HG02588 (cell line): ENCODE measurements at regions not wholly inside any gene's neighbourhood (a gene's known extent, or its start where the extent isn't known, plus 50 kb on each side); places are given as distances from the start of the nearest gene placed in this dataset.
A peak's percentile ranks its signal among the peaks of the same experiment; 100 is the strongest.
"Not testable (repeated sequence)": the region's sequence is repeated elsewhere in the genome, so short reads cannot be mapped to it uniquely, and the experiment has no call there.

ENCODE experiments used
- ATAC-seq: cut with Tn5 transposase; IDR thresholded peaks from one replicate; pipeline ENCODE4 v1.9.1; 2021; ENCODE audit warnings: mild to moderate bottlenecking, moderate library complexity; ENCODE audit not compliant: unreplicated experiment

DNA sequence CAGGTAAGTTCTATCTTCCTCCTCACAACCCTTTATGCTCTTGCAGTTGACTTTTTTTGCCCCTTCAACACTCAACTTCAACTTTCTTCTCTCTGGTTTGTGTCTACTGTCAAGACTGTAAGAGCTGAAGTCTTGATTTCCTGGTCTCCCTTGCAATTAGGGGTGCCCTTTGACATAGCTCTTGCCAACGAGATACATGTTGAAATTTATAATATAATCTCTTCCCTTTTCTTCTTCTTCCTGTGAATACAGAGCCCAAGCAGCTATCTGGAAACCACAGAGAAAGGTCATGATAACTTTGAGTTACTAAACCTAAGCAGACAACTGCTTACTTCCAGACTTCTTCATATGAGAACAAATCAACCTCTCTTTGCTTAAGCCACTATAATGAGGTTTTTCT lies 163.5 kb downstream of the MC4R start:
- no peak for ATAC-seq

DNA sequence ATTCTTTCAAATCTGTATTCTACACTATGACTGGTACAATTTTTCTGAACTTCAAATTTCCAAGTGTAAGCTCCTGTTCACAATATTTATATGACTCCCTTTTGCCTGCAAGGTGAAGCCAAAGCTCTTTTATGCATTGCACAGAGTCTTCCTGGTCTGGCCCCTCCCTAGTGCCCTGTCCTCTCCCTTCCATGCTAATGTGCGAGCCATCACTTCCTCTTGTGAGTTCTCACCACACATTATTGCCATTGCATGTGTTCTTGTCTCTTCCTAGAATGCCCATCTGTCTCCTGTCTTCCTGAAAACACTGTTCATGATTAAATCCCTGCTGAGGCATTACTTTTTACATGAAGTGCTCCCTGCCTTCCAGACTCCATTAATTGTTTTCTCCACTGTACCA lies 169.9 kb downstream of the MC4R start:
- ATAC-seq = no peak

DNA sequence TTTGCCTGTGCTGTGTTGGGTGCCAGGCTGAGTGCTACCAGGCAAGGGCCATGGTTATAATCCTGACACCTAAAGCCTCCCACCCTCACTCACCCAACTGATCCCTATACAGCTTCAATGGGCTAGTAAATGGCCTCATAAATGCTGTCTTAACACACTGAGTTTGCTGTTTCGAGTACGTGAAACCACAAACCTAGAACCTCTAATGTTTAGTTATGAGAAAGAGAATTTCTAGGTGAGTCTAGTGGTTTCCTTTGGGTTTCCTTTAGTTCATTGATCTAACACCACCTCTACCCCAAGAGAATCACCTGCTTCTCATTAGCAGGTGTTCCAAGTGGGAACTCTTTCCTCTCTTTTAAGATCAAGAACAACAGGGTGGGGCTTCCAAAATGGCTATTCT lies 172.0 kb downstream of the MC4R start:
- ATAC-seq = no peak

DNA sequence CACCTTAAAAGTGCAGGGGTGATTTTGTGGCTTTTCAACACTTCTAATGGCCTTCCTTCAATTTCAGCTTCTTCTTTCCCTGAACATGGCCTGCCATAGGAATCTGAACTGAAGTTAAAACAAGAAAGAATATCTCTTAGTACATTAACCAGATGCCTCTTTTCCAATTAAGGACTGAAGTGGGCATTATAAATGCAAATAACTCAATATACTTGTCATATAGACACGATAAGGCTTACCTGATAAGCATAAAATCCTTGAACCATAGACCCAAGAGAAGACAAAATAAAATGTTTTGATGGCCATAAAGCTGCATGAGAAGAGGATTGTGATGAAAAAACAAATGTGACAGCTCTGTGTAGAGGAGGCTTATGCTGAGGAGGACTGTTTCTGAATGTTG lies 173.1 kb downstream of the MC4R start:
- ATAC-seq = no peak

DNA sequence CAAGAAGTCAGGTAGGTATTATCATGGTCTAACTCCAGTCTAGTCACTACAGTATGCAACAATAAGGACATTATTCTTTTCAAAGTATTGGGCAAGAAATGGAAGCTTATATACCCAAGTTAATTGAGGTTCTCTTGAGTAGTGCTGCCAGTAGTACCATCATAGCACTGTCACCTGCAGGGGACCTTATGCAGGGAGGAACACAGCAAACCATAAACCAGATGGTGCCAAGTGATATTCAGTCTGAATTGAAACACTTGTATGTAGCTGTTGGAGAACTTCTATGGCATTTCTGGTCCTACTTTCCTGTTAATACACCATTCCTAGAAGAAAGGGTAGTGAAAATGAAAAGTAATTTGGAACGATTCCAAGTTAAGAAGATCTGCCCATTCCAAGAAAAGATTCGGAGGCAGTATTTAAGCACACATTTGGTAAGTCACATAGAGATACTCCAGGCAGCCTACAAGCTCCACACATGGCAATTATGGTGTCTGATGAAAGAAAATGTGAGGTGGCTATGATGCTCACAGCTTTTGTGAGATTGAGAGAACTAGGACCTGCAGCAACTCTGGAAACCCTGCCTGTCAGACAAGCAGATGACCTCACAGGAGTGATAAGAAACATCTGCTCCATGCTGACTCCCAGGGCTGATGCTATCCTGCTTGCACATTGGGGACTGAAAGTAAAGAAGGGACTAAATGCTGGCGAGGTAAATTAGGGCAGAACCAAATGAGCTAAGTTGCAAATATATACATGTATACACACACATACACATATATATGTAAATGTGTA lies 174.7 kb downstream of the MC4R start:
- no peak for ATAC-seq

DNA sequence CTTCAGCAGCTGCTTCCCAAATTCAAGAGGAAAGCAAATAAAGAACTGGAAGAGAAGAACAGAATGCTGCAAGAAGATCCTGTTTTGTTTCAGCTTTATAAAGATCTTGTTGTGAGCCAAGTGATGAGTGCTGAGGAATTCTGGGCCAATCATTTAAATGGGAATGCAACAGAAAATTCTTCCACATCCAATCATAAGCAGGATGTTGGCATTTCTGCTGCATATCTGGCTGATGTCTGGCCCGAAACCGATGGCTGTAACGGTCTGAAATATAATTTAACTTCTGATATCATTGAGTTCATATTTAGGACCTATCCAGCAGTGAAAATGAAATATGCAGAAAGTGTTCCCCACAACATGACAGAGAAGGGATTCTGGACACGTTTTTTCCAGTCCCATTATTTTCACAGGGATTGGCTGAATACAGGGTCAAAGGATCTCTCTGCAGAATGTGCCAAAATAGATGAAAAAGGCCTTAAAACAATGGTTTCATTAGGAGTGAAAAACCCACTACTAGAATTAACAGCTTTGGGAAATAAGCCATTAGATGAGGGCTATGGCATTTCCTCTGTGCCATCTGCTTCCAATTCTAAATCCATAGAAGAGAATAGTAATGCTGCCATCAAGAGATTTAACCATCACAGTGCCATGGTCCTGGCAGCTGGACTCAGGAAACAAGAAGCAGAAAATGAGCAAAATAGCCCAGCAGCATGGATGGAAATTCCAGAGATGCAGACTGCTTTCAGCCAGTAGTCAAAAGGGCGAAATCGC lies 175.6 kb downstream of the MC4R start:
- no peak for ATAC-seq

DNA sequence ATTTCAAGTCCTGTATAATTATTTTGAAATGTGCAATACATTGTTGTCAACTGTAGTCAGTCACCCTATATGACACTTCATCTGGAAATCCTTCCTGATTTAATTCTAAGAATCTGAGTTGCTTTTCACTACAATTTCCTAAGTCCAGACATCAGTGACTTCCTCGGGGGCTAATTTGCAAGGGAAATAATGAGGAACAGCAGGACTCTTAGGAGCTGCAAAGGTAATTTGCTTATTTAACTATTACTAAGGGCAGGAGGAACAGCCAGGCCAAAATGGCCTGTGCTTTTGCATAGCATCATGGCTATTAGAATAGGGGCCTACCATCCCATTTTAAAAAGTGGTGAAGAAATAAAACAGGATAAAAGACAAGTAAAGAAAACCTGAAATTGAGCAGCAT lies 178.8 kb downstream of the MC4R start:
- no peak for ATAC-seq

DNA sequence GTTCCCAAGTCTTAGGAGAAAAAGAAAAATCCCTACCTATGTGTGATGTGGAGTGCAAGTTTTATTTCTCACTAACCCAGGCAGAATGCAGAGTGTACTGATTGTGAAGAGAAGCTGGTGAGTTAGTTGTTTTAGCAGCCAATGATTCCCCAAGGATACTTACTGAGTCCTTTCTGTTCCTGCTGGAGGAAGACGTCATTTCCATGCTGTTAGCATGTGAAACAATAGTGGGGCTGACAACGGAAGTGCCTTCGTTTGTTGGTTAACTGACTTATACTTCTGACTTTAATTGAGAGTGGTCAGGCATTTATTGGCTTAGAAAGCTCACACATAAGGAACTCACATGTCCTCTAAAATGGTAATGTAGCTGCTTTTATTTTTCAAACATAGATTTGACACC lies 180.6 kb downstream of the MC4R start:
- no peak for ATAC-seq

DNA sequence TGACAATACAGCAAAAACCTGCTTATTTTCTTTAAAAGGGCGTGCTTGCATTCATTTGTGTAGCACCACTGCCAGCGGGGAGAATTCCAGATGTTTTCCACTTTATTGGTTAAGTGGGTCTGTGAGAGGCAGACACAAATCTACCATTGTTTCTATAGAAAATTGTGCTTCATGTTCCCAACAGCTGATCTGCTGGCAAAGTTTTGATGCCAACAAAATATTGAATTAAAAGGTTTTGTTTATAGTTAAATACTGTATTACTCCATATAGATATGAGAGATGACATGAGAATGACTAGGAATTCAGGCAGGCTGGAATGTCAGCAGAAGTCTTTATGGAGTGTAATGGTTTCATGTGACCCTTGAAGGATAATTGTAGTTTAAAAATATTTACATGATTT lies 182.7 kb downstream of the MC4R start:
- ATAC-seq = no peak

DNA sequence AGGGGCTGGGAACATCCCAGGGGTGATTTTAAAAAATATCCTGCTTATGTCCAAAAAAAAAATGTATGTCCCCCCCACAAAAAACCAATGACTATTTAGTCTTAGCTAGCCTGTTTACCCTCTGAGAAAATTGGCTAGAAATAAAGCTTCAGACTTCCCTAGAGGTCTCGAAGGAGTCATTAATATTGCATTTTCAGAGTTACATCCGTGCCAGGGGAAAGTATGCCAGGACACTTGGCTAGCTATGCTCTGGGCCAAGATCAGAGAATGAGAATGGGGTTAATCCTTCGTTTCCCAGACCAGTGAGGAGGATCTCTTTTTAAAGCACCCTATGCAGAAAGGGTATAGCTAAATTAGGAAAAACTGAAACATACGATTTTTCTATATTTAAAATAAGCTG lies 183.6 kb downstream of the MC4R start:
- ATAC-seq = no peak

DNA sequence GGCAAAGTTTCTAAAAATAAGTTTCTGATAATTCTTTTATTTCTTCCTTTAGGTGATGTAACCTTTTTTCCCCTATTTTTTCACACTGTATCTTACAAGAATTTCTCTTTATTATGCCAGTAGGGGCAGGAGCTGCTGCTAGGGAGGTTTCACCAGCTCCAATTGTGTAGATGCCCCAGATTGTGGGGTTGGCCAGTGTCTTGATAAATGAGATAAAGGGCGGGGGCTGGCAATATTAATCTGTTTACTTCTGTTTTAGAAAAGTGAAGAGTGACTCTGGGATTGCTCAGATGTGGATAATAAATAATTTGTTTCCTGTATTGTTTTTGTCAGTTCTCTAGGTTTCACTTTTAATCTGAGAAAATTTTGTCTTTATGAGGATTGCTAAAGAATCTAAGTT lies 190.4 kb downstream of the MC4R start:
- no peak for ATAC-seq

DNA sequence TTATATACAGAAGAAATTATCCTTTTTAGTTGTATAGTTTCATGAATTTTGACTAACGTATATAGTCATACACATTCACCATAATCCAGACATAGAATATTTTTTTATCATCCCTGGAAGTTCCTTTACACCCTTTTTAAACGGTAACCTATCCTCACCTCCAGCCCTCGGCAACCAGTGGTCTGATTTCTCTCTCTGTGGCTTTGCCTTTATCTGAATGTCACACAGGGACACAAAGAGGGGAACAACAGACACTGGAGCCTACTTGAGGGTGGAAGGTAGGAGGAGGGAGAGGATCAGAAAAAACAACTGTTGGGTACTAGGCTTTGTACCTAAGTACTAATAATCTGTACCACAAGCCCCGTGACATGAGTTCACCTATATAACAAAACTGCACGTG lies 191.9 kb downstream of the MC4R start:
- no peak for ATAC-seq

DNA sequence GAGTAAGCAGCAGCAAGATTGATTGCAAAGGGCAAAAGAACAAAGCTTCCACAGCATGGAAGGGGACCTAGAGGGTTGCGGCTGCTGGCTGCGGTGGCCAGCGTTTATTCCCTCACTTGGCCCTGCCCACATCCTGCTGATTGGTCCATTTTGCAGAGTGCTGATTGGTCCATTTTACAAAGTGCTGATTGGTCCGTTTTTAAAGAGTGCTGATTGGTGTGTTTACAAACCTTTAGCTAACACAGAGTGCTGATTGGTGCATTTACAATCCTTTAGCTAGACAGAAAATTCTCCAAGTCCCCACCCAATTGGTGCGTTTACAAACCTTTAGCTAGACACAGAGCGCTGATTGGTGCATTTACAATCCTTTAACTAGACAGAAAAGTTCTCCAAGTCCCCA lies 194.4 kb downstream of the MC4R start:
- ATAC-seq = not testable (repeated sequence)

DNA sequence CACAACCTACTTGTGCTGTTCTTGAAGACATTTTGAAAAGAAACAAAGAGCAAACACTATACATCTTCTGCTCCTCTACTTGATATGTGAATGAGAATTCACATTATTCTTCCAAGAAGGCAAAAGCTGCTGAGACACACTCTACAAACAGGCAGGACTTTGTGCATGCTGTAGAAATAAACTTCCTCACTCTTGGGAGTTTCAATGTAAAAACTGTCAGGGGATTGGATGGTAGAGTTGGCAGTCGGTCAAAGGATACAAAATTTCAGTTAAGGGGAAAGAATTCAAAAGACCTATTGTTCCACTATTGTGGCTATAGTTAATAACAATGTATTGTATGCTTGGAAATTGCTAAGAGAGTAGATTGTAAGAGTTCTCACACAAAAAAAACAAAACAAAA lies 196.3 kb downstream of the MC4R start:
- ATAC-seq = no peak

DNA sequence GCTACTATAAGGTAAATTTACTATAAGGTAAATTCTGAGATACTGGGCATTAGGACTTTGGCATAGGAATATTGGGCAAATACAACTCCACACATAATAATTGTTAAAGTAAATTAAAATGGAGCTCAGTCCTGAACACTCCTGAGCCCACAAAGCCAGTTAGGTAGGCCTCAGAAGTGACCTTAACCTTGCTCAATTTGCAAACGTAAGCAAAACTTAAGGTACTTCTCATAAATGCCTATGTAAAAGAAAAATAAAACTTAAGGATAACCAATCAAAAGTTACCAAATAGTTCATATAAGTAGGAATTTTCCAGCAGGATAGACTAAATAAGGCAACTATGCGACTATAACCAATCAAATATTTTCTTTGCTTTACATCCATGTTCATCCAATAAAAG lies 197.7 kb downstream of the MC4R start:
- no peak for ATAC-seq

DNA sequence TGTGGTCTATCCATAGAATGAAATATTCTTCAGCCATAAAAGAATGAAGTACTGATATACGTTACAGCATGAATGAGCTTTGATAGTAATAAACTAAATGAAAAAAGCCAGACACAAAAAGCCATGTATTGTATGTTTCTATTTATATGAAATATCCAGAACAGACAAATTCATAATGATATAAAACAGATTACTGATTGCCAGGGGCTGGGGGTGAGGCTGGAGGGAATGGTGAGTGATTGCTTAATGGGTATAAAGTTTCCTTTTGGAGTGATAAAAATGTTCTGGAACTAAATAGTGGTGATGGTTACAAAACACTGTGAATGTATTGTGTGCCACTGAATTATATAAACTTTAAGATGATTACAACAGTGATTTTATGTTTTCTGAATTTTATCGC lies 200.5 kb downstream of the MC4R start:
- ATAC-seq = no peak

DNA sequence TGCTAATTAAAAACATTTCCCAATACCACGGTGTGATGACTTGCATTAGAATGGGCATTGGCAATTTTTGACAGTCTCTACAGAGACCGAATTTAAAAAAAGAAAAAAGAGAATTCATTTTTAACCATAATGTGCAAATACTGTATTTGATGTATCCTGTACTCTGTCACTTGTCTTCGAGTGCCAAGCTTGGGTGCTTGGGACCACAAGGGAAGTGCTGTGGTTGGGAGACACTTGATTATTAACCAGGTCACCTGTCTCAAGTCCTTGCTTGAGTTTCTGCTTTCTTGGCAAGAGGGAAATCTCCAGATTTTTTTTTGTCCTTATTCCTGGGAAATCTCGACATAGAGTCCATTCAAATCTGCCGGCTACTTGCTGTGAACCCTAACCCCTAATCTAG lies 209.0 kb downstream of the MC4R start:
- ATAC-seq = peak; percentile 70

DNA sequence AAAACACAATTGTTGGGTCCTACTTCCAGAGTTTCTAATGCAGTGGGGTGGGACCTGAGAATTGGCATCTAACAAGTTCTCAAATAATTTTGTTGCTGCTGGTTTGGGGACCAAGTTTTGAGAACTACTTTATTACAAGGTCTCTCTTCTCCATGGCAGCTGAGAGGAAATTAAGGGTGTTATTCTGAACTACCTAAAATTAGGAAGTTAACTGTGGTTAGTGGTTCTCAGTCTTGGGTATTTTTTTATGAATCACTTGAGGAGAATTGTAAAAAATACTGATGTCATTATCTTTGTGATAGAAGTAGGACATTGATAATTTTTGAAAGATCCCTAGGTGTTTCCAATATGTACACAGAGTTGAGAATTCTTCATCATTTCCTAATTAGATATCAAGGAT lies 210.2 kb downstream of the MC4R start:
- peak; percentile 52 for ATAC-seq

DNA sequence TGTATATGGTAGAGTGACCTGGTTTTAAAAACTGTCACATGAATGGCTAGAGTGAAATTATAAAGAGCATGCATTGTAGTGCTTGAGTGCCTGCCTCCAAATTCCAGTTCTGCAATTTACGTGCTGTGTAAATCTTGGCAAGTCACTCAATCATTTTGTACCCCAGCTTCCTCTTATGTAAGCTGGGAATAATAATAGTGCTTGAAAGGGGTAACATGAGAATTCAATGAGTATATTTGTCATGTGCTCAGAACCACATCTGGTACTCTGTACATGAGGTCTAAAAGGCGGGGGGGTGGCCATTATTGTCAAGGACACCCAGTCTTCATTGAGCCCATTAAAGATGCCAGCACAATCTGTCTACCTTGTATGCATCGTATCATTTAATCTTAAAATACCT lies 214.8 kb downstream of the MC4R start:
- no peak for ATAC-seq

DNA sequence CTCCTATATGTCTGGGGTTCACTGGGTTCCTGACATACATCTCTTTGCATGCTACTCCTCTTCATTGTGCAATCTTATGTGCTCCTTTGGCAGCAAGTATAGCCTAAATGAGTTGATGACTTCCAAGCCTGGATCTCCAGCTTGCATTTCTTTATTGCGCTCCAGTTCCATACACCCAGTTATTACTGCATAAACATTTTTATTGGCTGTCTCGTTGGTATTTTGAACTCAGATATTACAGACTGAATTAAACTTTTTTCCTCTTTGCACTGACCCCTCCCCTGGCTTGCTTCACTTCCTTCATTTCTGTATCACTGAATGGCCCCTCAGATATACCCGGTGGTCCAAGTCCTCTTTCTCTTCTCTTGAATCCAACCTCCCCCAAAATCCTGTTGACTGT lies 219.2 kb downstream of the MC4R start:
- no peak for ATAC-seq

DNA sequence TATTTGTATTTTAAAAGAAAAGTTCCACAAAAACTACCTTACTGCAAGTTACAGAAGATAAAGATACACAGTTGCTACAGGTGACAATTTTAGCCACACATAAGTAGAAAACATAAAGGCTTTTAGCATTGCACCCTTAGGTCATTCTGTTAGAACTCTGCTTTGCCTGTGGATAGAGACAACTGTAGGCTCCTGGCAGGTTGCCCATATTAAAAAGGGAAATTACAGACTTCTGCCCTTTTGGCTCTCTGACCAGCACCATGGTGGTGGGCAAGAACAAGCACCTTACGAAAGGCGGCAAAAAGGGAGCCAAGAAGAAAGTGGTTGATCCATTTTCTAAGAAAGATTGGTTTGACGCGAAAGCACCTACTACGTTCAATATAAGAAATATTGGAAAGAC lies 223.3 kb downstream of the MC4R start:
- ATAC-seq = no peak

DNA sequence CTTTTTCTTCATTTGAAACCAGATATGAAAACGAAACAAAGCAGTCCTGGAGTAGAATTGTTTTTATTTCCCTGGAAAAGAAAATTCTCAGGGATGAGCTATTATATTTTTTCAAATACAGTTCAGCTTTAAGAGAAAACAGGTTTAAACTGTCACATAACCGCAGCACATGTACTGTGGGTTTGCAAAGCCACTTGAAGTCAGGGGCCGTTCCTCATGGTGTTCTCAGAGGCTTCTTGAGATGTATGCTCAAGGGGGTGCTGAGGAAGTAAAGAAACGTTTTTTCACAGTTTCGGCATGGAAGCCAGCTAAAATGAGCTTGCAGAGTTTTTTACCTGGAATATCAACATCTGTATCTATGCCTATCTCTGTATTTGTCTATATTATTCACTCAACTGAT lies 225.3 kb downstream of the MC4R start:
- no peak for ATAC-seq
